GM12865 (cell line): ENCODE measurements at regions not wholly inside any gene's neighbourhood (a gene's known extent, or its start where the extent isn't known, plus 50 kb on each side); places are given as distances from the start of the nearest gene placed in this dataset.

Experiments
- DNase-seq: peaks from one replicate; pipeline ENCODE4 v3.0.0; 2010; ENCODE audit warnings: low read depth
- H3K4me3 ChIP-seq: 2 replicates; pipeline ENCODE4 v1.5.1; 2011; ENCODE audit warnings: mild to moderate bottlenecking, low read depth, low read length, control low read depth
- CTCF ChIP-seq: IDR thresholded peaks from 2 replicates; pipeline ENCODE4 v1.5.1; 2011; ENCODE audit warnings: low read length, control low read depth, low read depth, inconsistent platforms; ENCODE audit not compliant: insufficient read depth; ENCODE audit errors: missing control alignments

- H3K4me3 ChIP-seq: no peak overlapping the region
- peak; percentile 39 for TF ChIP-seq CTCF
- peak; percentile 35 for DNase-seq
Observed at GRCh38 chr6:68343901-68344300, 291.2 kb upstream of the ADGRB3 start.

DNA sequence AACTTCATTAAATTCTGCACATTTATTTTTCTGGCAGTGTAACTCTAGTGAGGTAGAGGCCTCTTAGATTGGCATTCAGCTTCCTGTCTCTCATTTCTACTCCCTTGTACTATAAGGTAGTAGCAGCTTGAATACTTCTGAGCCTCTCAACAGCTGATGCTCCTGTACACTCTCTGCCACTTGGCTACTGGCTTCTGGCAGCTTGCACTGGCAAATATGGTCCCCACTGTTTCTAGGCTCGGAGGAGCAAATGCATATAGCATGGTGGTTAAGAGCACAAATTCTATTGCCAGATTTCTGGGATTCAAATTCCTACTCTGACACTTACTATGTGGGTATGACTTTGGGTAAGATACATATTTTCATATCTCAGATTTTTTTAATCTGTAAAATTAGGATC lies 292.8 kb upstream of the ADGRB3 start:
- TF ChIP-seq CTCF: no peak
- H3K4me3 ChIP-seq: no peak overlapping the region
- DNase-seq: no peak

DNA sequence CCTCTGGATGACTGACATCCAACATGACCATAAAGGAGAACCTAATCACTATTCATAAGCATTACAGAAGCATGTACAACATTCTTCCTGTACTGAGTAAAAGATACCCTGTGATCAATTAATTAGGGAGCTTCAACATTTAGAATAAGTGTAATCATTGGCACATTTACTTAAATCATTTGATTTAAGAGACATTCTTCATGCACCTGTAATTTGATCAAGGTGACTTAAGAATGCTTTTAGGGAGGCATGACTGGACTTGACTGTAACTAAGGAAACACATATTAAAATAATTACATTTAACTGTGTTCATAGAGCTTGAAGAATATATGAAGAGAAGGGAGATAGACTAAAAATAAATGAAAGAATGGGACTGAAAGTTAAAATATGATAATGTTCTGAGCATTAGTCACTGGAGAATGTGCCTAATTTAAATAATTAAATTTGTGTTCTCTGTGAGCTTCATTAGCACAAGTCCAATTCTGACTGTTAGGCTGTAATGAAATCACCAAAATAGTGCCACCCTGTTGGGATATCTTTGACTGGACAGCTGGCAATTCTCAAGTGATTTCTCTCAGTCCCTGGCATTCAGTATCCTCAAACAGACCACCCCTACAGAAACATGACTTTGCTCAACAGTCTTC lies 295.5 kb upstream of the ADGRB3 start:
- H3K4me3 ChIP-seq: no peak overlapping the region
- no peak for TF ChIP-seq CTCF
- DNase-seq: no peak

DNA sequence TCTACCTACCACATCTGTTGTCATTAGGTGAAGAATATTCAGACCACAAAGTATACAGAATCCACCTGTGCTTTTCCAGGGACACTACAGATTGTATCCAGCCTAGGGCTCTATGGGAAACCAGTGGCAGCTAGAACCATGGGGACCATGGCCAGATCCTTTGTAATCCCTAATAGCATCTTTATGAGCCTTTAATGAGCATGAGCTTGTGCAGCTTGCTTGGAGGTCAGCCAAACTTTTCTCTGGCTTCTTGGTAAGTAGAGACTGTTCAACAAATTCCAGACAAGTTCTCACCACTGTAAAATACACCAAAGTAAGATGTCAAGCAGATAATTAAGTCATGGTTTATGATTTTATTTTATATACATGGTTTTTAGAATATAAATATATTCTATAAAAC lies 301.6 kb upstream of the ADGRB3 start:
- no peak for DNase-seq
- no peak for TF ChIP-seq CTCF
- H3K4me3 ChIP-seq: no peak overlapping the region

GRCh38 chr6:68328156-68328555 lies 306.9 kb upstream of the ADGRB3 start:
- H3K4me3 ChIP-seq: no peak overlapping the region
- DNase-seq: no peak
- TF ChIP-seq CTCF: no peak

- no peak overlapping the region for H3K4me3 ChIP-seq
- DNase-seq: no peak
- no peak for TF ChIP-seq CTCF
Observed at GRCh38 chr6:68326762-68327161, 308.3 kb upstream of the ADGRB3 start.

GRCh38 chr6:68317366-68317765 lies 317.7 kb upstream of the ADGRB3 start:
- no peak for DNase-seq
- no peak for TF ChIP-seq CTCF
- H3K4me3 ChIP-seq: no peak overlapping the region
